H1 (cell line): ENCODE measurements at regions not wholly inside any gene's neighbourhood (a gene's known extent, or its start where the extent isn't known, plus 50 kb on each side); places are given as distances from the start of the nearest gene placed in this dataset.

ENCODE experiments used
- CTCF ChIA-PET: fragments of 300-600 bp; sonication (Branson Sonifier 250); formaldehyde crosslinking; loops from one replicate; lab custom pipeline; 2021; ENCODE audit not compliant: partially characterized antibody; lab: Charles Lee
- POLR2A ChIA-PET: fragments of 300-600 bp; sonication (Branson Sonifier 250); formaldehyde crosslinking; loops from one replicate; lab custom pipeline; 2021; ENCODE audit warnings: inconsistent platforms; ENCODE audit not compliant: partially characterized antibody; lab: Charles Lee
- DNase-seq, 2 experiments: peaks; one replicate each; pipeline versions ENCODE4 v3.0.0 to v3.0.0-alpha.2; 2010 to 2022; ENCODE audit warnings: low spot score in 2 of 2, low read depth in 1 of 2, mixed read lengths in 1 of 2
- FAIRE-seq: peaks from 2 replicates; lab custom pipeline; 2011; peaks lifted over from hg19 to GRCh38; lab: Jason Lieb, UNC
- H2AFZ ChIP-seq: 2 replicates; pipeline ENCODE4 v1.8.1; 2012; ENCODE audit warnings: low read length, inconsistent platforms
- H2AK5ac ChIP-seq: 2 replicates; pipeline ENCODE4 v1.6.1; 2013; ENCODE audit warnings: low read depth, low read length
- H2BK120ac ChIP-seq: replicated peaks from 2 replicates; pipeline ENCODE3; 2013; ENCODE audit warnings: low read depth, low read length, inconsistent platforms
- H2BK12ac ChIP-seq: 2 replicates; pipeline ENCODE4 v1.6.1; 2013; ENCODE audit warnings: low read depth, low read length
- H2BK15ac ChIP-seq: 2 replicates; pipeline ENCODE4 v1.6.1; 2013; ENCODE audit warnings: low read length
- H2BK20ac ChIP-seq: 2 replicates; pipeline ENCODE4 v1.6.1; 2013; ENCODE audit warnings: low read length
- H2BK5ac ChIP-seq: 2 replicates; pipeline ENCODE4 v1.6.1; 2013; ENCODE audit warnings: low read depth, low read length
- H3K14ac ChIP-seq: 2 replicates; pipeline ENCODE4 v1.6.1; 2013; ENCODE audit warnings: inconsistent platforms; ENCODE audit not compliant: insufficient read length
- H3K18ac ChIP-seq: 2 replicates; pipeline ENCODE4 v1.6.1; 2013; ENCODE audit warnings: low read length; ENCODE audit errors: extremely low read depth
- H3K23ac ChIP-seq: 2 replicates; pipeline ENCODE4 v1.6.1; 2013; ENCODE audit warnings: inconsistent platforms; ENCODE audit not compliant: insufficient read length
- H3K23me2 ChIP-seq: 2 replicates; pipeline ENCODE4 v1.6.1; 2013; ENCODE audit warnings: low read depth, low read length
- H3K27ac ChIP-seq: 2 replicates; pipeline ENCODE4 v1.6.1; 2011; ENCODE audit warnings: low read depth, low read length, inconsistent platforms
- H3K27me3 ChIP-seq, 4 experiments: replicated peaks in 1 of 4; 1 replicate in 1 of 4; 2 replicates in 3 of 4; pipeline versions ENCODE4 v1.6.1 to v1.8.1; 2011 to 2013; ENCODE audit warnings: low read length in 3 of 4, mild to moderate bottlenecking in 3 of 4, inconsistent platforms in 2 of 4, mixed read lengths in 2 of 4, moderate library complexity in 1 of 4; ENCODE audit not compliant: control insufficient read depth in 3 of 4, insufficient read depth in 3 of 4; ENCODE audit errors: extremely low read depth in 1 of 4
- H3K36me3 ChIP-seq, 4 experiments: 2 replicates each; pipeline versions ENCODE4 v1.6.1 to v1.8.1; 2011 to 2013; ENCODE audit warnings: mild to moderate bottlenecking in 4 of 4, low read length in 3 of 4, moderate library complexity in 2 of 4, control low read depth in 1 of 4, inconsistent platforms in 1 of 4; ENCODE audit not compliant: insufficient read depth in 4 of 4, control insufficient read depth in 2 of 4
- H3K4ac ChIP-seq: replicated peaks from 2 replicates; pipeline ENCODE3; 2013; ENCODE audit warnings: low read length, low read depth, mixed read lengths, inconsistent platforms; ENCODE audit not compliant: insufficient read length
- H3K4me1 ChIP-seq, 4 experiments: replicated peaks in 1 of 4; 1 replicate in 1 of 4; 2 replicates in 3 of 4; pipeline versions ENCODE4 v1.6.1 to v1.8.1; 2011 to 2013; ENCODE audit warnings: low read length in 3 of 4, inconsistent platforms in 2 of 4, mixed read lengths in 1 of 4; ENCODE audit not compliant: insufficient read depth in 4 of 4, control insufficient read depth in 3 of 4
- H3K4me2 ChIP-seq, 2 experiments: 2 replicates each; pipeline versions ENCODE4 v1.6.1 to v1.8.1; 2011 to 2013; ENCODE audit warnings: low read depth in 2 of 2, low read length in 2 of 2, control low read depth in 1 of 2, inconsistent platforms in 1 of 2, mild to moderate bottlenecking in 1 of 2; ENCODE audit not compliant: insufficient read depth in 1 of 2
- H3K4me3 ChIP-seq, 4 experiments: fragments of 200-600, 300-600 bp in 1 of 4; sonication (generic), shearing (Covaris generic), sonication (Bioruptor Twin) in 1 of 4; 2 replicates each; pipeline versions ENCODE4 v1.5.1 to v1.8.1; 2011 to 2016; ENCODE audit warnings: low read length in 4 of 4, low read depth in 3 of 4, control low read depth in 2 of 4, inconsistent platforms in 2 of 4, mild to moderate bottlenecking in 2 of 4, mixed read lengths in 1 of 4, moderate library complexity in 1 of 4; ENCODE audit not compliant: insufficient read depth in 2 of 4; ENCODE audit errors: extremely low read depth in 1 of 4
- H3K56ac ChIP-seq: replicated peaks from 2 replicates; pipeline ENCODE3; 2013; ENCODE audit warnings: low read depth, mild to moderate bottlenecking, mixed read lengths, low read length, inconsistent platforms; ENCODE audit not compliant: insufficient read length
- H3K79me1 ChIP-seq: 2 replicates; pipeline ENCODE4 v1.6.1; 2013; ENCODE audit warnings: low read depth, low read length, control low read depth
- H3K79me2 ChIP-seq, 2 experiments: 2 replicates each; pipeline versions ENCODE4 v1.6.1 to v1.8.1; 2012 to 2013; ENCODE audit warnings: low read length in 2 of 2, mild to moderate bottlenecking in 2 of 2, inconsistent platforms in 1 of 2; ENCODE audit not compliant: insufficient read depth in 2 of 2, control insufficient read depth in 1 of 2
- H3K9ac ChIP-seq, 4 experiments: replicated peaks in 1 of 4; 1 replicate in 1 of 4; 2 replicates in 3 of 4; pipeline versions ENCODE4 v1.6.1 to v1.8.1; 2011 to 2013; ENCODE audit warnings: low read depth in 3 of 4, low read length in 3 of 4, control low read depth in 2 of 4, mild to moderate bottlenecking in 2 of 4, moderate library complexity in 2 of 4, inconsistent platforms in 1 of 4; ENCODE audit errors: extremely low read depth in 1 of 4
- H3K9me3 ChIP-seq, 2 experiments: 2 replicates each; pipeline versions ENCODE4 v1.6.1 to v1.8.1; 2012 to 2013; ENCODE audit warnings: mild to moderate bottlenecking in 2 of 2, moderate library complexity in 2 of 2, control low read depth in 1 of 2, inconsistent platforms in 1 of 2, low read depth in 1 of 2, low read length in 1 of 2, mixed read lengths in 1 of 2; ENCODE audit not compliant: insufficient read depth in 2 of 2
- H4K20me1 ChIP-seq, 2 experiments: replicated peaks in 1 of 2; 2 replicates each; pipeline versions ENCODE3 to v1.8.1; 2011 to 2013; ENCODE audit warnings: inconsistent platforms in 2 of 2, low read length in 2 of 2, mild to moderate bottlenecking in 1 of 2; ENCODE audit not compliant: insufficient read depth in 2 of 2, control insufficient read depth in 1 of 2
- H4K5ac ChIP-seq: 2 replicates; pipeline ENCODE4 v1.6.1; 2013; ENCODE audit warnings: low read length, low read depth, mixed read lengths, inconsistent platforms; ENCODE audit not compliant: insufficient read length
- H4K8ac ChIP-seq: 2 replicates; pipeline ENCODE4 v1.8.0; 2013; ENCODE audit warnings: mild to moderate bottlenecking, moderate library complexity, low read length, inconsistent platforms; ENCODE audit not compliant: insufficient read depth; ENCODE audit errors: extremely low read depth
- H4K91ac ChIP-seq: replicated peaks from 2 replicates; pipeline ENCODE3; 2013; ENCODE audit warnings: low read length, mixed read lengths, inconsistent platforms; ENCODE audit not compliant: insufficient read length
- BRCA1 ChIP-seq: IDR thresholded peaks from 2 replicates; pipeline ENCODE4 v1.6.1; 2012; ENCODE audit warnings: low read depth, low read length, improper control_type of control experiment
- CBX5 ChIP-seq: fragments of 300-800, 300-1000 bp; sonication (generic); IDR thresholded peaks from 2 replicates; pipeline ENCODE4 v1.7.1; 2016; ENCODE audit warnings: antibody characterized with exemption, low read length, low read depth
- CHD2 ChIP-seq: IDR thresholded peaks from 2 replicates; pipeline ENCODE4 v1.6.1; 2012; ENCODE audit warnings: low read length, improper control_type of control experiment
- CTBP2 ChIP-seq: IDR thresholded peaks from 2 replicates; pipeline ENCODE4 v1.7.0; 2011; ENCODE audit warnings: borderline replicate concordance, mild to moderate bottlenecking, moderate library complexity, mixed read lengths, low read length; ENCODE audit not compliant: insufficient read depth, insufficient read length
- EGR1 ChIP-seq: IDR thresholded peaks from 2 replicates; pipeline ENCODE4 v1.6.1; 2011; ENCODE audit warnings: low read depth, low read length, borderline replicate concordance
- FOSL1 ChIP-seq: IDR thresholded peaks from 2 replicates; pipeline ENCODE4 v1.6.1; 2011; ENCODE audit warnings: mild to moderate bottlenecking, low read depth, low read length, moderate library complexity; ENCODE audit not compliant: insufficient read depth
- GABPA ChIP-seq: IDR thresholded peaks from 2 replicates; pipeline ENCODE4 v1.6.1; 2011; ENCODE audit warnings: mild to moderate bottlenecking, low read length, moderate library complexity, borderline replicate concordance; ENCODE audit not compliant: insufficient read depth
- SAP30 ChIP-seq: fragments of 300-600 bp; sonication (generic); IDR thresholded peaks from 2 replicates; pipeline ENCODE4 v1.7.1; 2012; ENCODE audit warnings: low read length, moderate library complexity, mild to moderate bottlenecking, inconsistent platforms; ENCODE audit not compliant: insufficient read depth, insufficient replicate concordance
- SP2 ChIP-seq: IDR thresholded peaks from 2 replicates; pipeline ENCODE4 v1.6.1; 2012; ENCODE audit warnings: mild to moderate bottlenecking, low read length, inconsistent platforms
- SP4 ChIP-seq: IDR thresholded peaks from 2 replicates; pipeline ENCODE4 v1.6.1; 2012; ENCODE audit warnings: low read length, inconsistent platforms
- TAF7 ChIP-seq: optimal IDR thresholded peaks from 2 replicates; pipeline ENCODE3; 2011; ENCODE audit warnings: low read depth, mild to moderate bottlenecking, inconsistent platforms, low read length, moderate library complexity, borderline replicate concordance
- USF2 ChIP-seq: IDR thresholded peaks from 2 replicates; pipeline ENCODE4 v1.6.1; 2011; ENCODE audit warnings: low read length, improper control_type of control experiment
- YY1 ChIP-seq: IDR thresholded peaks from 2 replicates; pipeline ENCODE4 v1.6.1; 2011; ENCODE audit warnings: low read depth, mild to moderate bottlenecking, low read length
- ZNF274 ChIP-seq: IDR thresholded peaks from 2 replicates; pipeline ENCODE4 v1.7.0; 2012; ENCODE audit warnings: low read length, borderline replicate concordance; ENCODE audit errors: extremely low read depth
- WGBS, 2 experiments: shearing (Covaris generic) in 1 of 2; methylation state at CpG; one replicate each; pipeline versions ENCODE4 v1.1.6 to v1.1.7; 2013 to 2015; ENCODE audit warnings: low lambda C conversion rate in 2 of 2, mixed read lengths in 2 of 2, inconsistent platforms in 1 of 2, low coverage in 1 of 2, missing lambda C conversion rate in 1 of 2; ENCODE audit not compliant: insufficient replicate concordance in 2 of 2, insufficient coverage in 1 of 2, insufficient read length in 1 of 2; ENCODE audit errors: extremely low coverage in 1 of 2, missing lambda C conversion rate in 1 of 2; 5-methylcytosine and 5-hydroxymethylcytosine counted together

- no peak overlapping the region for H3K9ac ChIP-seq
- H3K4me2 ChIP-seq: no peak overlapping the region
- H3K56ac ChIP-seq: no peak overlapping the region
- peak overlapping the region; percentile 99 for H2AFZ ChIP-seq
- TF ChIP-seq CHD2 (no peak), CTBP2 (no peak), ZNF274 (no peak), GABPA (no peak), EGR1 (no peak), USF2 (no peak), YY1 (no peak), SP4 (no peak), TAF7 (no peak), SAP30 (no peak), CBX5 (no peak), SP2 (no peak), FOSL1 (no peak), BRCA1 (no peak)
- CTCF ChIA-PET: interaction anchor here (6.6 kb wide), 1 partner anchor 13 kb away, joined by 33 read pairs; no protein-coding TSS in a partner anchor
- no peak overlapping the region for H3K14ac ChIP-seq
- 0 out of 2 replicates have a peak overlapping the region, but pooled peaks have one; percentile 42 for H2BK12ac ChIP-seq
- no peak overlapping the region for H4K91ac ChIP-seq
- no peak overlapping the region for H3K4ac ChIP-seq
- POLR2A ChIA-PET: no interaction called here
- H3K18ac ChIP-seq: no peak overlapping the region
- no peak overlapping the region for H2BK120ac ChIP-seq
- H3K23ac ChIP-seq: no peak overlapping the region
- DNase-seq (no peak), FAIRE-seq (no peak)
- H3K4me1 ChIP-seq: no peaks in the 10 kb centered on the region
- H3K27me3 ChIP-seq: no peaks in the 10 kb centered on the region
- no peak overlapping the region for H2BK15ac ChIP-seq
- no peaks in the 10 kb centered on the region for H3K36me3 ChIP-seq
- H4K5ac ChIP-seq: no peak overlapping the region
- no peak overlapping the region for H3K27ac ChIP-seq
- H3K79me2 ChIP-seq: no peaks in the 10 kb centered on the region
- H2AK5ac ChIP-seq: no peak overlapping the region
- no peak overlapping the region for H2BK20ac ChIP-seq
- H4K20me1 ChIP-seq: no peaks in the 10 kb centered on the region
- no peak overlapping the region for H2BK5ac ChIP-seq
- no peaks in the 10 kb centered on the region for H3K9me3 ChIP-seq
- WGBS, 2 experiments: 87% methylated on average over 4 of the region's 4 CpGs; no CpG with 5 or more reads in 1 of the 2 experiments
- H3K79me1 ChIP-seq: no peaks in the 10 kb centered on the region
- no peaks in the 10 kb centered on the region for H3K23me2 ChIP-seq
- no peak overlapping the region for H4K8ac ChIP-seq
- H3K4me3 ChIP-seq: no peak overlapping the region
These were observed 516.0 kb upstream of the IL12A start for GRCh38 chr3:159472611-159473010.
